DND-41 (cell line): ENCODE measurements at regions not wholly inside any gene's neighbourhood (a gene's known extent, or its start where the extent isn't known, plus 50 kb on each side); places are given as distances from the start of the nearest gene placed in this dataset.

ENCODE experiments used
- EZH2 ChIP-seq: IDR thresholded peaks from 3 replicates; pipeline ENCODE4 v1.6.1; 2012; ENCODE audit warnings: borderline replicate concordance, low read depth, mild to moderate bottlenecking, moderate library complexity, low read length, inconsistent platforms; ENCODE audit not compliant: severe bottlenecking
- TF ChIP-seq, protein P1 (sequence below): IDR thresholded peaks from 2 replicates; pipeline ENCODE4 v1.5.1; 2012; ENCODE audit warnings: borderline replicate concordance, low read length, moderate library complexity, mild to moderate bottlenecking; ENCODE audit not compliant: poor library complexity, severe bottlenecking; ENCODE audit errors: extremely low read depth

DNA sequence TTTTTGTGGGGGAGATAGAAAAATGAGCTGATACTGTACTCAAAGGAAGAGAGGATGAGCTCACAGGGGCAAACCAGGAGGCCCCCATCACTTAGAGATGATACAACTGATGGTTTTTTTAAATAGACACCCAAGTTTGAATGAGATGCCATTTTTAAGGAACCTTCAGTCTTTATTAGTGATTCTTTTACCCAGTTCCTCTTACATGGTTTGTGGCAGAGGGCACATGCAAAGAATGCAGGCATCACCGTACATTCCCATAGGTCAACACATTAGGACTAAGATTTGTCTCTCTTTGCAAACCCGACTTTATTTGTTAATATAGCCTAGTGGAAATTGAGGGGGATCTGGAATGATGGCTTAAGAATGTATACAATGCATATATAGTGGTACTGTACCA lies 250.9 kb downstream of the ASXL3 start:
- TF ChIP-seq, protein P1, sequence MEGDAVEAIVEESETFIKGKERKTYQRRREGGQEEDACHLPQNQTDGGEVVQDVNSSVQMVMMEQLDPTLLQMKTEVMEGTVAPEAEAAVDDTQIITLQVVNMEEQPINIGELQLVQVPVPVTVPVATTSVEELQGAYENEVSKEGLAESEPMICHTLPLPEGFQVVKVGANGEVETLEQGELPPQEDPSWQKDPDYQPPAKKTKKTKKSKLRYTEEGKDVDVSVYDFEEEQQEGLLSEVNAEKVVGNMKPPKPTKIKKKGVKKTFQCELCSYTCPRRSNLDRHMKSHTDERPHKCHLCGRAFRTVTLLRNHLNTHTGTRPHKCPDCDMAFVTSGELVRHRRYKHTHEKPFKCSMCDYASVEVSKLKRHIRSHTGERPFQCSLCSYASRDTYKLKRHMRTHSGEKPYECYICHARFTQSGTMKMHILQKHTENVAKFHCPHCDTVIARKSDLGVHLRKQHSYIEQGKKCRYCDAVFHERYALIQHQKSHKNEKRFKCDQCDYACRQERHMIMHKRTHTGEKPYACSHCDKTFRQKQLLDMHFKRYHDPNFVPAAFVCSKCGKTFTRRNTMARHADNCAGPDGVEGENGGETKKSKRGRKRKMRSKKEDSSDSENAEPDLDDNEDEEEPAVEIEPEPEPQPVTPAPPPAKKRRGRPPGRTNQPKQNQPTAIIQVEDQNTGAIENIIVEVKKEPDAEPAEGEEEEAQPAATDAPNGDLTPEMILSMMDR: no peak
- no peak for TF ChIP-seq EZH2
